ENCODE measurements at regions not wholly inside any gene's neighbourhood (a gene's known extent, or its start where the extent isn't known, plus 50 kb on each side); places are given as distances from the start of the nearest gene placed in this dataset.
A peak's percentile ranks its signal among the peaks of the same experiment; 100 is the strongest.

- peaks cover 14% of the 10 kb centered on the region for H3K4me1 ChIP-seq (ENCODE audit: control insufficient read depth, insufficient read depth, low read length)
- no peak overlapping the region for H3K27ac ChIP-seq (ENCODE audit: insufficient read depth, low read depth, low read length, poor library complexity, severe bottlenecking)
- H3K36me3 ChIP-seq (ENCODE audit: control insufficient read depth, insufficient read depth, low read length), result no peaks in the 10 kb centered on the region
- H3K4me3 ChIP-seq (ENCODE audit: insufficient read depth, low read depth, low read length), result no peak overlapping the region
- no peaks in the 10 kb centered on the region for H3K9me3 ChIP-seq (ENCODE audit: control insufficient read depth, low read length)
- H3K27me3 ChIP-seq (ENCODE audit: control insufficient read depth, insufficient read depth, low read length, poor library complexity, severe bottlenecking), result no peaks in the 10 kb centered on the region
Measured at GRCh38 chr3:102178817-102179216, 256.0 kb upstream of the ZPLD1 start.

- Histone ChIP-seq H3K4me1 (ENCODE audit: control insufficient read depth, insufficient read depth, low read length) (peaks cover 17% of the 10 kb centered on the region), H3K27ac (ENCODE audit: insufficient read depth, low read depth, low read length, poor library complexity, severe bottlenecking) (no peak overlapping the region), H3K27me3 (ENCODE audit: control insufficient read depth, insufficient read depth, low read length, poor library complexity, severe bottlenecking) (no peaks in the 10 kb centered on the region), H3K36me3 (ENCODE audit: control insufficient read depth, insufficient read depth, low read length) (no peaks in the 10 kb centered on the region), H3K9me3 (ENCODE audit: control insufficient read depth, low read length) (no peaks in the 10 kb centered on the region), H3K4me3 (ENCODE audit: insufficient read depth, low read depth, low read length) (no peak overlapping the region)
- 86 to 100% methylated on average over 4 to 6 of the region's 6 CpGs for WGBS, 2 experiments
Measured at GRCh38 chr3:102179326-102180177, 255.3 kb upstream of the ZPLD1 start.

GRCh38 chr3:102180280-102180931 is 254.4 kb upstream of the ZPLD1 start:
- peaks cover 17% of the 10 kb centered on the region for H3K4me1 ChIP-seq (ENCODE audit: control insufficient read depth, insufficient read depth, low read length)
- no peaks in the 10 kb centered on the region for H3K9me3 ChIP-seq (ENCODE audit: control insufficient read depth, low read length)
- H3K27me3 ChIP-seq (ENCODE audit: control insufficient read depth, insufficient read depth, low read length, poor library complexity, severe bottlenecking), result no peaks in the 10 kb centered on the region
- no peak overlapping the region for H3K27ac ChIP-seq (ENCODE audit: insufficient read depth, low read depth, low read length, poor library complexity, severe bottlenecking)
- no peaks in the 10 kb centered on the region for H3K36me3 ChIP-seq (ENCODE audit: control insufficient read depth, insufficient read depth, low read length)
- 93 to 95% methylated on average over 5 to 7 of the region's 7 CpGs for WGBS, 2 experiments
- H3K4me3 ChIP-seq (ENCODE audit: insufficient read depth, low read depth, low read length), result no peak overlapping the region

GRCh38 chr3:102181175-102181920 is 253.5 kb upstream of the ZPLD1 start:
- Histone ChIP-seq H3K4me3 (ENCODE audit: insufficient read depth, low read depth, low read length) (no peak overlapping the region), H3K27ac (ENCODE audit: insufficient read depth, low read depth, low read length, poor library complexity, severe bottlenecking) (no peak overlapping the region), H3K9me3 (ENCODE audit: control insufficient read depth, low read length) (no peaks in the 10 kb centered on the region), H3K27me3 (ENCODE audit: control insufficient read depth, insufficient read depth, low read length, poor library complexity, severe bottlenecking) (no peaks in the 10 kb centered on the region), H3K36me3 (ENCODE audit: control insufficient read depth, insufficient read depth, low read length) (no peaks in the 10 kb centered on the region), H3K4me1 (ENCODE audit: control insufficient read depth, insufficient read depth, low read length) (peaks cover 17% of the 10 kb centered on the region)
- 92 to 97% methylated on average over 3 to 4 of the region's 4 CpGs for WGBS, 2 experiments

- Histone ChIP-seq H3K27ac (ENCODE audit: insufficient read depth, low read depth, low read length, poor library complexity, severe bottlenecking) (no peak overlapping the region), H3K9me3 (ENCODE audit: control insufficient read depth, low read length) (no peaks in the 10 kb centered on the region), H3K4me3 (ENCODE audit: insufficient read depth, low read depth, low read length) (no peak overlapping the region), H3K36me3 (ENCODE audit: control insufficient read depth, insufficient read depth, low read length) (no peaks in the 10 kb centered on the region), H3K4me1 (ENCODE audit: control insufficient read depth, insufficient read depth, low read length) (peaks cover 17% of the 10 kb centered on the region), H3K27me3 (ENCODE audit: control insufficient read depth, insufficient read depth, low read length, poor library complexity, severe bottlenecking) (no peaks in the 10 kb centered on the region)
- 92 to 96% methylated on average over 5 of the region's 5 CpGs for WGBS, 2 experiments
Measured at GRCh38 chr3:102182162-102182561, 252.7 kb upstream of the ZPLD1 start.

GRCh38 chr3:102183186-102183585 is 251.6 kb upstream of the ZPLD1 start:
- Histone ChIP-seq H3K27ac (ENCODE audit: insufficient read depth, low read depth, low read length, poor library complexity, severe bottlenecking) (peak overlapping the region; percentile 50), H3K27me3 (ENCODE audit: control insufficient read depth, insufficient read depth, low read length, poor library complexity, severe bottlenecking) (no peaks in the 10 kb centered on the region)

GRCh38 chr3:102183623-102184022 is 251.2 kb upstream of the ZPLD1 start:
- H3K36me3 ChIP-seq (ENCODE audit: control insufficient read depth, insufficient read depth, low read length), result no peaks in the 10 kb centered on the region
- peaks cover 17% of the 10 kb centered on the region for H3K4me1 ChIP-seq (ENCODE audit: control insufficient read depth, insufficient read depth, low read length)
- no peak overlapping the region for H3K4me3 ChIP-seq (ENCODE audit: insufficient read depth, low read depth, low read length)
- H3K9me3 ChIP-seq (ENCODE audit: control insufficient read depth, low read length), result no peaks in the 10 kb centered on the region
- H3K27me3 ChIP-seq (ENCODE audit: control insufficient read depth, insufficient read depth, low read length, poor library complexity, severe bottlenecking), result no peaks in the 10 kb centered on the region
- WGBS, 2 experiments, result 66 to 77% methylated on average over 1 of the region's 1 CpG
- peak overlapping the region; percentile 50 for H3K27ac ChIP-seq (ENCODE audit: insufficient read depth, low read depth, low read length, poor library complexity, severe bottlenecking)

More at GRCh38 chr3:102183186-102183585, 251.6 kb upstream of the ZPLD1 start:
- H3K4me3 ChIP-seq (ENCODE audit: insufficient read depth, low read depth, low read length), result no peak overlapping the region
- H3K36me3 ChIP-seq (ENCODE audit: control insufficient read depth, insufficient read depth, low read length), result no peaks in the 10 kb centered on the region
- no peaks in the 10 kb centered on the region for H3K9me3 ChIP-seq (ENCODE audit: control insufficient read depth, low read length)
- WGBS, 2 experiments, result 59% methylated on average over 1 of the region's 1 CpG; no CpG with 5 or more reads in 1 of the 2 experiments
- peaks cover 17% of the 10 kb centered on the region for H3K4me1 ChIP-seq (ENCODE audit: control insufficient read depth, insufficient read depth, low read length)

GRCh38 chr3:102189541-102189940 is 245.3 kb upstream of the ZPLD1 start:
- Histone ChIP-seq H3K27me3 (ENCODE audit: control insufficient read depth, insufficient read depth, low read length, poor library complexity, severe bottlenecking) (no peaks in the 10 kb centered on the region), H3K9me3 (ENCODE audit: control insufficient read depth, low read length) (no peaks in the 10 kb centered on the region), H3K4me1 (ENCODE audit: control insufficient read depth, insufficient read depth, low read length) (no peaks in the 10 kb centered on the region), H3K36me3 (ENCODE audit: control insufficient read depth, insufficient read depth, low read length) (no peaks in the 10 kb centered on the region), H3K27ac (ENCODE audit: insufficient read depth, low read depth, low read length, poor library complexity, severe bottlenecking) (no peak overlapping the region), H3K4me3 (ENCODE audit: insufficient read depth, low read depth, low read length) (no peak overlapping the region)
- WGBS, 2 experiments, result 95 to 98% methylated on average over 2 of the region's 2 CpGs

GRCh38 chr3:102189956-102190723 is 244.7 kb upstream of the ZPLD1 start:
- Histone ChIP-seq H3K9me3 (ENCODE audit: control insufficient read depth, low read length) (no peaks in the 10 kb centered on the region), H3K27ac (ENCODE audit: insufficient read depth, low read depth, low read length, poor library complexity, severe bottlenecking) (no peak overlapping the region), H3K4me3 (ENCODE audit: insufficient read depth, low read depth, low read length) (no peak overlapping the region), H3K4me1 (ENCODE audit: control insufficient read depth, insufficient read depth, low read length) (no peaks in the 10 kb centered on the region), H3K36me3 (ENCODE audit: control insufficient read depth, insufficient read depth, low read length) (no peaks in the 10 kb centered on the region), H3K27me3 (ENCODE audit: control insufficient read depth, insufficient read depth, low read length, poor library complexity, severe bottlenecking) (no peaks in the 10 kb centered on the region)
- WGBS, 2 experiments, result 91 to 95% methylated on average over 6 to 7 of the region's 7 CpGs
